GM18511 (cell line): ENCODE measurements at regions not wholly inside any gene's neighbourhood (a gene's known extent, or its start where the extent isn't known, plus 50 kb on each side); places are given as distances from the start of the nearest gene placed in this dataset.

Source experiments
- ATAC-seq: cut with Tn5 transposase; IDR thresholded peaks from one replicate; pipeline ENCODE4 v1.9.1; 2021; ENCODE audit warnings: mild to moderate bottlenecking, moderate library complexity; ENCODE audit not compliant: unreplicated experiment

GRCh38 chr20:22438346-22438745, 146.0 kb downstream of the FOXA2 start:
- no peak for ATAC-seq

- ATAC-seq = no peak
Measured at GRCh38 chr20:22437354-22437753, 147.0 kb downstream of the FOXA2 start.

DNA sequence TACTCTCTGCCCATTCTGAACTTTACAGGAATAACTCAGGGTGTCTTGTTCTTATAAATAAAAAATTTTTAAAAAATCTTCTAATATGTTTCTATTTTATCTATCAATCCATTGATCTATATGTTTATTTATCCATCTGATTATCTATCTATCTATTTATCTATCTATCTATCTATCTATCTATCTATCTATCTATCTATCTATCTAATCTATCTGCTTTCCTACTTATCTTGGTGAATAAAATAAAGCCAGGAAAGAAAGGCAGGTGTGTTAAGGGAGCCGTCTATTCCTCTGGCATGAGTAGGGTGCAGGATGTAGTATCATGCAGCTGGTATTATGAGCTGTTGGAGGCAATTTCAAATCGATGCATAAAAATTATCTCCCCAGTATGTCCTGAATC, 153.0 kb downstream of the FOXA2 start:
- ATAC-seq = no peak

DNA sequence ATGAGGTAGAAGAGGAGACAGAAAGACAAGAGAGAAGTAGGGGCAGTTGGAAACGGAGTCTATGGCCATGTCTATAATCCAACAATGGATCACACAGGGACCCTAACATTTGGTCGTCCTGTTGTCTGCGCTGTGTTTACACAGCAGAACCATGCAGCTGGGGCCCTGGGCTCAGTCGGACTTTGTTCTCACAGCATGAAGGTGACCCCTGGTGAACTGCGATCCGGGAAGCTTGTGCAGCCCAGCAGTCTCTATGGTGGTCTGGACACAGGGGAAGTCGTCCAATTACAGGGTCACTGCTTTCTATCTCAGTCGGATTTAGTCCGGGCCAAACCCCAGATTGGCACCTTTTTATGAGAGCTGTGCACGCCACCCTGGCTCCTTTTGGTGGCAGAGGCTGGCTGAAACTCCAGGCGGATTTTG, 153.6 kb downstream of the FOXA2 start:
- ATAC-seq = no peak

DNA sequence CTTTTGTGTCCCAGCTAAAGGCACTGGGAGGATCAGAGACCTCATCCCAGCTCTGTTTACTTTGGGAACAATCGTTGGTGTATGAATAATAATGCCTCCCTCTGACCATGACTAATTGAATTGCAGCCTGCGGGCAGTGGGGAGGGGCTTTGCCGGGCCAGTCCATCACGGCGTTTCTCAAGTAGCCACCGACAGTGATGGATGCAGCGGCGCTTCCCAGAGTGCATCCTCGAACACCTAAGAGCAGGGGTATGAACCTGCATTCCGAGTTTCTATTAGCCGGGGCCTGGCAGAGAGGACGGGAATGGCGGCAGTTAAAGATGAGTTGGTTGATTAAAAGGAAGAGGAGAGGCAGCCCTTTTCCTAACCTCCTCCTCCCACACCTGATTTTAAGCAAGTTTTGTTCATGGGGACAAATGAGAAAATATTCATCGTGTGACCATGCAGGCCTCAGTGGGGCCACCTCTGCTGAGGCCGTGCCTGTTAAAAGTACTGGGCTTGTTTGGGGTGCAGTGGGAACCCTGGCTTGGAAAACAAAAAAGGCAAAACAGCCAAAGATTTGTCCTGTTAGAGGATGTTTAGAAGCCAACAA, 154.1 kb downstream of the FOXA2 start:
- no peak for ATAC-seq

DNA sequence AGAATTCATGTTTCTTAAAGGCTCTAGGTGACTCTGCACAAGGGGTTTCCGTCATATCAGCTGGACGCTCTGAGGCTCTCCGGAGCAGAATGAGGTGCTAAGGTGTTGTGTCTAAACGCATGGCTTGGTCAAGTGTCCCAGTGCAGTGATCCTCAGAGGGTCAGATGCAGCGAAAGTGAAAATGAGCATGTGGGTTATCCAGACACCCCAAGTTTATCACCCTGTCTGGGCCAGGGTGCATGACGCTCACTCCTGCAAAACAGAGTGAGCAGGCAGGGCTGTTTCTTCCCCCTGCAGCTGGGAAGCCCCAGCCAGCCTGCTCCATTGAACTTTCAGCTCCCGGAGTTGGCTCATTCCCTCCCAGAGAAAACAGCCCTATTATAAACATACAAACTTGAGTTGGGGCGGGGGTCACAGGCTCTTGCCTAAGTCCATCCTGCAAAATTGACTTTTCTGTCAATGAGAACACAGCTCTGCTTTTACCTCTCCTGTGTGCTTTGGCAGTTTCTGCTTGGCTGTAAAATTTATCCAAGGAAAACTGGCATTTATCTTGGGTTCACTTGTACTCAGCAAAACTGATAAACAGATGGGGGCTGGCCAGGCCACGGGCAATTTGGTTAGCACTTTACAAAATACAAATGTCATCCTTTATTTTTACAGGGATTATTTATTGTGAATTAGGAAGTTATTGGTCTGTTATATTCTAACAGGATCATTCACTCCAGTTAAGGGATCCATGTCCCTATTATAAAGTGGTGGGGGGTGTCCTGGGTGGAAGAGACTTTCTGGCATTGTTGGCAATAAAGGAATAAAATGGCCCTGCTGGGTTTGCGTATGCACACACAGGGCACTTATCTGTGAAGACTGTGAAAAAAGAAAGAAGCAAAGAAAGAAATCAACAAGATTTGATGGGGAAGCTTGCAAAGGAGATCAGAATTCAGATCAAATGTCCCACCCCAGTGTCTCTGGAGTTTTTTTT, 154.9 kb downstream of the FOXA2 start:
- ATAC-seq = no peak

GRCh38 chr20:22428051-22428450, 156.3 kb downstream of the FOXA2 start:
- ATAC-seq = no peak

- ATAC-seq = no peak
Measured at GRCh38 chr20:22426772-22427171, 157.6 kb downstream of the FOXA2 start.

- no peak for ATAC-seq
Measured at GRCh38 chr20:22425344-22426295, 158.8 kb downstream of the FOXA2 start.

- no peak for ATAC-seq
Measured at GRCh38 chr20:22423190-22423832, 161.1 kb downstream of the FOXA2 start.

DNA sequence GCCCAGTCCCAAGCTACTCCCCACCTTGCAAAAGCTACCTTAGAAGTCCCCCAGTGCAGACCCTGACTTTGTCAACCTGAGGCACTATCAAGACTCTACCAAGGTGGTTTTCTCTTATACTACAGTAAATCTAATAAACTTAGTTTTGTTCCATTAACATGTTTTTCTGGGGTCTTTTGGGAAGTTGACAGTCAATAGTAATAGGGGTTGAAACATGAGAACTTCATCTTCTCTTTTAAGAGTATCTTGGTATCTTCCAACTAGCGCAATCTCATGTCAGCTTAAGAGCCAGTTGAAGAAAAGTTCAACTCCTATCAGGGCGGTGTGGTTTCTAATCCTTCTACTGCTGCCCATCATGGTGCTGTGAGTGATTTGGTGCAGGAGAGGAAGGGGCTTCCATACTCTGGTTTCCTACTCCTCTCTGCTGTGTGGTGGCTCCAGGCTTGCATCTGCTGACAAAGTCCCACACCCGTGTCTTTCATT, 164.2 kb downstream of the FOXA2 start:
- no peak for ATAC-seq

- no peak for ATAC-seq
Measured at GRCh38 chr20:22418738-22419137, 165.6 kb downstream of the FOXA2 start.

DNA sequence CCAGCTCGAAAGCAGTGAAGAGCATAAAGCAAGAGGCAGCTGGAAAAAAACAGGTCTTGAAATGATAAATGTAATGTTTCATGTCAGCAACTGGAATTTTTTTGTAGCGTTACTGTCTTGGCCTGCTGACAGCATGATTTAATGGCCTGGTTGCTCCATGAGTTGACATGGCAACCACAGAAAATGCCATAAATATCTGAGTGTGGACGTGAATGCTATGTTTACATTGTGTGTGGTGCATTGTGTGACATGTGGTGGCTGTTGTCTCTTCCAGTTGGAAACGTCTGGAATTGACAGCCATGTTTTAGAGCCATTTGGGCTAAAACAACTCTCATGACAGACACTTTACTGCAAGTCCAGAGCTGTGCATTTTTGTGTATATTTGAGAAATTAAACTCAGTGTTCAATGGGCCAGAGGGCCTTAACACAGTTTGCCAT, 170.0 kb downstream of the FOXA2 start:
- no peak for ATAC-seq

DNA sequence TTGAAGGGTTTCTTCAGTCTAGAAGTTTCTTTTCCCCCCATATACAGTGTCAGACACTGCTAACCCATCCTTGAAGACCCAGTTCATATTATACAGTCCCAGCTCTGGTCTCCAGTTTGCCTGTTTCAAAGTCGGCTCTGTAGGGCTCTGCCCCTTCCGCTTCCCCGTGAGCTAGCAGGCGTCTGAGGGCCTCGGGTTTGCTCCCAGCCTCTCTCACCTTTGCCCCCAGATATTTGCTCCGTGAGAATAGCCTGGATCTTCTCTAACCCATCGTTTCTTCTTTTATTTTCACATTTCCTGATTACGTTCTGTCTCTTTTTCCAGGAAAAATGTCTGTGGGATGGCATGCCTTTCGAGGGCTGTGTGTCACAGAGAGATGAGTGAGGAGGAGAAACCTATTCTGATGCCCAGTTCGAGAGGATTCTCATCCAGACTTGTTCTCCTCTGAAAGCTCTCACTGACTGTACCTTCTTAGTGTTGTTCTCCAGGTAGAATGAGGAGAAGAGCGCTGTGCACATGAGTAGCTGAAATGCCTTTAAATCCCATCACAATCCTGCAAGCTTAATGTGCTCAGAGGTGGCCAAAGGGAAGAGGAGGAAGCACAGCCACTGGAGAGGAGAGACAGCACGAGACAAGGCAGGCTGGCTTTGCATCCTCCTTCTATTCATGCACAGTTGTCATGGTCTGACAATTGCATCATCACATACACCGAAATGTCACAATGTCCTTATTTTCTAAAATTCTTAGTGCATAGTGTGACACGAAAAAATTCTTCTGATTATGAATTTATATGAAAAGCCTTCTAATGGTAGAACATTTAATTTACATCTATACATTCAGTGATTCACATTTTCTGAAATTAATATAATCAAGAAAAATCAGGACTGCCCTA, 171.1 kb downstream of the FOXA2 start:
- no peak for ATAC-seq

- no peak for ATAC-seq
Measured at GRCh38 chr20:22411627-22412450, 172.5 kb downstream of the FOXA2 start.

DNA sequence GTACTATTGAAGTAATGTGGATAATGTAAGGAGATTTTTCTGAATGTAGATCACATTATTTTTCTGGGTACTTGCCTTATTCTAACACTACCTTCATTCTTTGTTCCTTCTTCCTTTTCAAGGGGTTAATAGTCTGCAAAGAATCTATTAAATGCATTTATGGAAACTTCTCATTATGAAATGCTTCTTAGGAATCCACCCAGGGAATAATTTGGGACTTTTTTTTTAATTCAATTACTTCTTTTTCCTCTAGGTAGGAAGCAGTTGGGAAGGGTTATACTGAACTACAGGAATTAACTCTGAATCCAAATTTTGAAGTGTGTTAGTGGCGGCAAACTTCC, 173.1 kb downstream of the FOXA2 start:
- no peak for ATAC-seq

DNA sequence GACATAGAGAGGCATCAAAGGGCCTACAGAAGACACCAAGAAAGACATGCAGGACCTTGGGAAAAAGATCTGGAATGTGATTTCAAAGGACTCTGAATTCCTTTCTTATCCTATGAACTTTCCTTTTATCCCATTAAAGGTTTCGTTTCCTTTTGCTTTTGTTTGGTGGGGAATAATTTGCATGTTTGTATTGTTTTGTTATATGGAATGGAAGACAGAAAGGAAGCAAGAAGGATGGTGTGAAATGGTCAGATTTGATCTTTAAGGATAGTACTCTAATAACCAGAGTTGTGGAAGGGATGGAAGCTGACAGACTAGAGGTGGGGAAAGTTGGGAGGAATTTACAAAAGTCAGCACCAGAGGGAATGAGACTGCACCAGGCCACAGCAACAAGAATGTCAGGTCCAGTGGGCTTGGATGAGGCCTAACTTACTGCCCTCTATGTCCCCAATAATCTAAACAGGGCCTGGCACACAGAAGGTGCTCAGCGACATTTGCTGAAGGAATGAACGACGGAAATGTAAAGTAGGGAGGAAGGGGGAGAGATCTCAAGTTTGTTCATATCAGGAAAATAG, 173.7 kb downstream of the FOXA2 start:
- ATAC-seq = no peak
